Posterior cingulate gyrus (tissue), 11 donors: ENCODE measurements at regions not wholly inside any gene's neighbourhood (a gene's known extent, or its start where the extent isn't known, plus 50 kb on each side); places are given as distances from the start of the nearest gene placed in this dataset.
"Not testable (repeated sequence)": the region's sequence is repeated elsewhere in the genome, so short reads cannot be mapped to it uniquely, and the experiment has no call there.

Experiments used
- DNase-seq, 10 donors: peaks; one replicate each; pipeline versions ENCODE4 v3.0.0 to v3.0.0-alpha.2; 2020 to 2021; ENCODE audit warnings: mixed read lengths in 3 of 10
- intact Hi-C: fragments of 100-400 bp; cut with DNase I; formaldehyde crosslinking; loops from one replicate; pipeline ENCODE4 v1.15.1; 2023

DNA sequence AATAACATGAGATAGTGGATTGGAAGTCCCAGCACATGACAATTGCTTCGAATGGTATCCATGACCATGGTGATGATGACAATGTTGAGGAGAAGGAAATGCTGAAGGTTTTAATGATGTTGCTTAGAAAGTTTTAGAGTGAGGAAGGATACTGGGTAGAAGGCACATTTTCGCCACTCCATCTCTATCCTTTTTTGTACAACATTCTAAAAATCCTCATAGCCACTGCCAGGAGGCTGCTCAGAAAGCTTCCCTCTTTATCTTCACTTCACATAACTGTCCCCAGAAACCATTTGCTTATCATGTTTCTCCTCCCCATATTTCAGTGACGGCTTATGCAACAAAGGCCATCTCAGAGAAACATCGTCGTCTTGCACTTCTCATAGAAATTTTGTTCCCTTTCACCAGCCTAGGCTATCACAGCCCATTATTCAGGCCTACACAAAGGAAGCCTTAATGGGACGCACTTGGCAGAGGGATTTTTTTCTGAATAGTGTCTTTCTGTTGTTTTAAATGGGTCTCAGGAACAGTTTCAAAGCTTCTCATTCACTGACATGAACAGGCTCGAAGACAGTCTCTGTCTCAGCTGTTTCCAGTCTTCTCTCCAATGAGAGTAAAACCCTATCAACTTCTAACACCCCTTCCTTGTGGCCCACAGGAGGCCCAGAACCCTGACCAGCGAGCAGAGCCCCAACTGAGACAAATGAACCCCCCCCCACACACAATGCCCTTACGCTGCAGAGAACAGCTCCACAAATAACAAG lies 506.7 kb downstream of the HAPSTR1 start:
- DNase-seq, result peak in 2 of 10 donors; percentile 22 to 25

DNA sequence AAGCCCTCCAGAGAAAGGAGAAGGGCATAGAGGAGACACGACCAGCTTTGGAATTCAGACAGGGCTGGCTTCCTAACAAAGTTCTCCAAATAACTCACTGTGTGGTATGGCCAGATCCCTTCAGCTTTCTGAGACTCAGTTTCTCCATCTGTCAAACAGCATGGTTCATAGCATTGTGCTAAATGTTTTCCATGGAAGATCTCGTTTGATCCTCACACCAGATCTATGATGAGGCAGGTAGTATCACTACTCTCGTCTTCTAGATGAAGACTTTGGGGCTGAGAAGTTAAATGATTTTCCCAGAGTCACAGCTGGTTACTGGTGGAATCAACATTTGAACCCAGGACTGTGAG lies 507.3 kb downstream of the HAPSTR1 start:
- DNase-seq, result no peak
- intact Hi-C loops, result no loop called here

More for the DNA sequence above, 506.7 kb downstream of the HAPSTR1 start:
- intact Hi-C loops, result no loop called here

DNA sequence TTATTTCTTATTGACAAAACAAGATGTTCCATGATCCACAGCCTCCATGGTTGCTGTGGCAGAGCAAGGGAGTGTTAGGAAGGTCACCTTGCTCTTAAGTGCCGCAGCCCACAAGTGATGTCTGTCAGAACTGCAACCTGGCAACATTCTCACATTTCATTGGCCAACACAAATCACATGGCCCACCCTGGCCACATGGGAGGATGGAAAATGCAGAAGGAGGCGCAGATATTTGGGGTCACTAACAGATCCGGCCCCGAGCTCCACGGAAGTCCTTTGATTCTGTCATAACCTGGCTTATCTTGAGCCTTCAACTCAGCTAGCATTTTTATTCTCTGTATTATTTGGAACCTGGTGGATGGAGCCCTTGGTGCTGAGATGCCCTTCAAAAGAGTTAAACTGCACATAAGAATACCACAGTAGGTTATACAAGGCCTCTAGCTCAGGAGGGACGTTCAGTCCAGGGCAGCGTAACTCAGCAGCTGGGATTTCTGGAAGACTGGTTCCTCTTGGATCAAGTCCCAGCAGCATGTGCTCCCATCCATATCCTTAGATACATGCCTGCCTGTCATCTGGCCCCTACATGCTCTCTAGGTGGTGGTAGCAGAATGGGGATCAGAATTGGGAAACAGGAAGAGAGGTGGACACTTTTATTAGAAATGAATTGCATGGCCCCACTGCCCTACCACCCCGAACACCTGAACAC lies 508.1 kb downstream of the HAPSTR1 start:
- intact Hi-C loops, result loop anchor here (10.0 kb wide), 1 partner anchor 225 kb away; no protein-coding TSS in a partner anchor
- DNase-seq, result no peak

DNA sequence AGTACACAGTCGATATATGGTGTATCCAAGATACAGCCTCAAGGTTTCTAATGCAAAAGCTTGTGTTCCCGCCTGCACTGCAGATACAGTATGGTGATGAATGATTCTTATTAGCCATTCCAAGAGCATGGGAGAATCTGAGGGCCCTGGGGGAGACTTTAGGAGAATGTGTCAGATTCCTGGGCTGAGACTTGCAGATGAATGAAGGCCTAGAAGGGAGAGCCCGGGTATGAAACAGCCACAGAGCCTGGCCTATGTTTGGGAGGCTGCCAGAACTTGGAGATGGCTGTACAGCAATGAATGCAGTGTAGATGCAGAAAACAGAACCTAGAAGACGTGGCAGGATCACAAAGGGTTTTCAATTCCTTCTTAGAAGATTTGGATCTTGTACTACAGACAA lies 510.7 kb downstream of the HAPSTR1 start:
- DNase-seq, result no peak
- intact Hi-C loops, result loop anchor here (10.0 kb wide), 1 partner anchor 227 kb away; no protein-coding TSS in a partner anchor

DNA sequence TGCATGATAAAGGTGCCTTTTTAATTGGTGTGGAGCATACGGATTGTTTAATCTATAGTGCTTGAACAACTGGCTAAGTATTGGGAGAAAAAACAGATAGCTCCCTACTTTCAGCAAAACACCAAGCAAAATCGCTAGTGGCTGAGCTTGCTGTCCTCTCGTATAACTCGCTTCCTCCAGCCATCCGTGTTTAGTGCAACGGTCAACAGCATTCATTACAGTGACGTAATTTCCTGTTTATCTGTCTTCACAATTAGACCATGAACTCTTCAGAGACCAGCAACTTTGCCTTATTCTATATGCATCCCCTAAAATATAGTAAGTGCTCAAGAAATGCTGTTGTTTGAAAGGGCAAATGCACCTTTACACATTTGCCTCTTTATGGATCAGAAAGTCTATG lies 511.9 kb downstream of the HAPSTR1 start:
- no peak for DNase-seq

DNA sequence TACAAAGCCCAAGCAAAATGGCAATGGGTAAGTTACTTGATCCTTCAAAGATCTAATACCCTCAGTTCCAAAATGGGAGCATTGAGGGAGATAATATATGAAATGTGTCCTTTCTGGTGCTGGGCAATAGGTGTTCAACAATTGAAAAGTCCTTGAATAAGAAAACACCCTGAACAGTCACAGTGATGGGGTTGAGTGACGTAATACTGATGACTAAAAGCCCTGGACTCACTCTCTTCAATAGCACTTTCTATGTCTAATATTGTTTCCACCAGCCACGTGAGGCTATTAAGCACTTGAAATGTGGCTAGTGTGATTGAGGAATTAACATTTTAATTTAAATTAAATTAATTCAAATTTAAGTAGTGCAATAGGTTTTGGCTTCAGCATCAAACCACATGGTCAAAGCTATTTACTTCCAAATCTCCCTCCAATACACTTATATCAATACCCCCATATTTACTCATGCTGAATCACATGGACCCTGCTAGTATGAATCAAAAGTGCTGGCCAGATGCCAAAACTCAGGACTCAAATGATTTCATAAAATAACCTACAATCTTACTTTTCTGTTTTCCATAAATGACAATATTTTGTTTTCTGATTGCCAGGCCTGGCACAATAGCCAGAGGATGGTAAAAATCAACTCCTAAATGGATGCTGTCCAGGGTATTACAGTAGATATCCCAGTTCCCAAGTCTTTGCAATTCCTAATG lies 516.2 kb downstream of the HAPSTR1 start:
- intact Hi-C loops, result loop anchor here (10.0 kb wide), 1 partner anchor 233 kb away; no protein-coding TSS in a partner anchor
- DNase-seq, result no peak

More for the DNA sequence above, 511.9 kb downstream of the HAPSTR1 start:
- intact Hi-C loops, result loop anchor here (10.0 kb wide), 1 partner anchor 229 kb away; no protein-coding TSS in a partner anchor

DNA sequence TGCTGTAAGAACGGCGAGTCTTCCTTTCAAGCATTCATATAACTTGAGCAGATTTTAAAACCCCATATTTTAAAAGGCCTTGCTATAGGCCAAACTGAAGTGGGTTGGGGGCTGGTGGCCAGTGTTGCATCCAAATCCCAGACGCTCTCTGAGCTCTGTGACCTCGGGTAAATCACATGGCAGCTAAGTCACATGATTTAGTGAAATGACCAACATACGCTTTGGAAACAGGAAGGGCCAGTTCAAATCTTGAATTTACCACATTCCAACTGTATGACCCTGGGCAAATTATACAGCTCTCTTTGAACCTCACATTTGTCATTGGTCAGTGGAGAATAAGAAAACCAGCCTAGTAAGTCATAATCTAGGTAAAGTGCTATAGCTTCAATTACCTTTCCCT lies 519.3 kb downstream of the HAPSTR1 start:
- intact Hi-C loops, result loop anchor here (5.0 kb wide), 1 partner anchor 52 kb away; no protein-coding TSS in a partner anchor
- no peak for DNase-seq

DNA sequence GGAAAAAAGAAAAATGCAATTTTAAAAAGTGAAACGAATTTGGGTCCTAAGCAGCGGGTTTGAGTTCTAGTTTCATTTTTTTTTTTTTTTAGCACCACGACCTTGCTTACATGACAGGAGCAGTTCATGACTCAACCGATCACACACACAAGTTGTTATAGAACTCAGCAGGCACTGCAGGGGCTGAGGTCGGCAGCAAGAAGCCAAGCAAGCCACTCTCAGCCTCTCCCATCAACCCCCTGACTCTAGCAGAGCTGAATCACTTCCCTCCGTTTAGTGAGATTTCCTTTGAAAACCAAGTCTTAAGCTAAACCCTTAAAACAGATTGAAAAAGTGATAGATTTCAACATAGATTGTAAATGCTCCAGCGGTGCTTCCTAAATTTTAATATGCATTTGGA lies 520.8 kb downstream of the HAPSTR1 start:
- no peak for DNase-seq
- intact Hi-C loops, result loop anchor here (5.0 kb wide), 1 partner anchor 50 kb away; no protein-coding TSS in a partner anchor

DNA sequence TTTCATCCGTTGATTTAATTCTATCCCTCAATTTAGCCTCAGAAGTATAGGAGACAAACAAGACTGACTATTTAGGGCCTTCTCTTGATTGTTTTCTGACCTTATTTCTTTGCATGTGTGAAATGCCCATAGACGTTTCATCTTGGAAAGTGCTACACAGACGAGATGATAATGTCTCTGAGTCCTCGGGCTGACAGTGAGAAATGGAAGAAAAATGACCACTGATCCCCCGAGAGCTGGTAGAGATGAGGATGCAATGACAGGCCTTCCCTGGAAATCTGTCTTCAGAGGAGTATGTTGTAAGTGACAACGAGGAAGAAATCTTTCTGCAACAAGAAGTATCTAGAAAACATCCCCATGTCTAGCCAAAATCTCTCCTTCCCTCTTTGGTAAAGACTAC lies 522.9 kb downstream of the HAPSTR1 start:
- intact Hi-C loops, result loop anchor here (5.0 kb wide), 1 partner anchor 48 kb away; no protein-coding TSS in a partner anchor
- no peak for DNase-seq

DNA sequence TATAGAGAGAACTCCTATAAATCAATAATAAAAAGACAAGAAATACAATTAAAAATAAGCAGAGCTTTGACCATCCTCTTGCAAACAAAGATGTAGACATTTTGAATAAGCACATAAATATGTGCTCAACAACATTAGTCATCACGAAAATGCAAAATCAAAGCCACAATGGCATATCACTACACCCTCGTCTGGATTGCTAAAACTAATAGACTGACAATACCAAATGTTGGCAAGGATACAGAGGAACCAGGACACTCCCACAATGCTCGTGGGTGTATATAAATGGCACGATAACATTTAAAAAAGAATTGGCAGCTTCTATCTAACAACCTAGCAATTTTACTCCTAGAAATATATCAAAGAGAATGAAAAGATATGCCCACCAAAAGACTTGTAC lies 530.8 kb downstream of the HAPSTR1 start:
- intact Hi-C loops, result no loop called here
- no peak for DNase-seq

DNA sequence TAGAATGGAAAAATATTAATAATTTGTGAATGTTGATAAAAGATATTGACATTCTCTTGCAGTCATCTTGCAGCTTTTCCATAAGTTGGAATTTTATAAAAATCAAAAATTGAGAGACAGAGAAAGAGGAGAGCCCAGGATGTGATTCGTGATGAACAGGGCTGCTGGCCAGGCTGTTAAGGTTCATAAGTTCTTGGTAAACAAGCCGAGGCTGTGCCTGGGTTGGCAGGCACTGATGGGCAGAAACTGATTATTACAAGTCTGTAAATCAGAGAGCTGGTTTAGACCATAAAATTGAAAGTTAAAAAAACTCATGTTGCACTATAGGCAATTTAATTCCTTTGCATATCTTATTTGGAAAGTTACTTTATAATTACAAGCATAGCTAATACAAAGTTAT lies 533.7 kb downstream of the HAPSTR1 start:
- DNase-seq, result no peak
- intact Hi-C loops, result no loop called here

DNA sequence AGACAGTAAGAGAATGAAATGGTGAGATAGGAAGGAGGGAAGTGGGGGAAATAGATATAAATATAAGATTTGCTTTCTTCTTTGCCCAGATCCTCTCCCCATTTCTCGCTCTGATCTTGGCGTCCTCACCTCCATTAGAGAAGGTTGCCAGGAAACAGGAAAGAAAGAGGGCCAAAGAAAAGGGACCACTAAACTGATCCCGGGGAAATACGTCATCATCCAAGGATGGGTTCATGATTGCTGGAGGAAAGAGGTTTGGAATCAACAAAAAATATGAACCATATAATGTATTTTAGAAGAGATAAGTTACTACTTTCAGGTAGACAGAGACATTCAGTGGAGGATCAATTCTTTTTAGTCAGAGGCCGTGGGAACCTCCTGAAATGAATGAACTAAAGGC lies 536.0 kb downstream of the HAPSTR1 start:
- intact Hi-C loops, result no loop called here

DNA sequence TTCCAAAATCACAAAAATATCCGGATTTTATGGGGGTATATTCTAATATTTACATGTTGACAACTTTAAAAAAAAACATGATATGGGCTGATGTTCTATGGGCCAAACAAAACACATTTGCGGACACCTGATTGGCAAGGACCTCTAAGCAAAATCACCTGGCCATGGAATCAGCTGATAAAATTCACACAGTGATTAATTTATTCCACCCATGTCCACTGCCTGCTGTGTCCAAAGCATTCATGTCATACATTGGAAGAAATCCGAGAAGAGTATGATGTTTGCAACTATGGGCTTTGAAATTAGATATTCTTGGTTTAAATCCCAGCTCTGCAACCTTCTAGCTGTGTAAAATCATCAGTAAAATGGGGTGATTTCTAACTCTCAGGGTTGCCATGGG lies 538.7 kb downstream of the HAPSTR1 start:
- intact Hi-C loops, result no loop called here
- no peak for DNase-seq

More for the DNA sequence above, 536.0 kb downstream of the HAPSTR1 start:
- no peak for DNase-seq

DNA sequence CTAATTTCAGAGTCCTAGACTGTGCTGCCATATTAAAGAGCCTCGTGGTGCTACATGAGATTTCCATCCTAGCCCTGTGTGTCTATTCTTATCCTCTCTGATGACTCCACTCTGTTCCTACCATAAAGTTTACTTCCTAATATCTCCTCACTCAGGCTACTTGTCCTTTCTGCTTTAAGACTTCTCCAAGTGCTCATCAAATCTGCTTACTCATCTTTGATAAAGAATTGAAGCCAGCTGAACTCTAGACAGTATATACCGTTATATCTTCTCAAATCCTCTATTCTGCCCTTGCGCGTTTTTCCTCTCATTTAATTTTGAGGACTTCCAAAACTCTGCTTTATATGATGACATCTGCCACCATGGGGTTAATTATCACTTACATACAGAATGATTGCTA lies 539.5 kb downstream of the HAPSTR1 start:
- intact Hi-C loops, result no loop called here

DNA sequence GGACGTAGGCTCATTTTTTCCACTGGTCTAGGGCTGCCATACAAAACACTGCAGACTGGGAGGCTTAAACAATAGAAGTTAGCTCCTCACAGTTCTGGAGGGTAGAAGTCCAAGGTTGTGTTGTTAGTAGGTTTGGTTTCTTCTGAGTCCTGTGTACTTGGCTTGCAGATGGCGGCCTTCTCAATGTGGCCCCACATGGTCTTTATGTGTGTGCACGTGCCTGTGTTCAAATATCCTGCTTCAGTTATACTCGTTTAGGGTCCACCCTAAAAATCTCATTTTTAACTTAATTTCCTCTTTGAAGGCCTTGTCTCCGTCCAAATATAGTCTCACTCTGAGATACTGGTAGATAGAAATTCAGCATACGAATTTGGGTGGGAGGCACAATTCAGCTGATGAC lies 542.4 kb downstream of the HAPSTR1 start:
- DNase-seq, result no peak
- intact Hi-C loops, result no loop called here

More for the DNA sequence above, 539.5 kb downstream of the HAPSTR1 start:
- DNase-seq, result no peak

DNA sequence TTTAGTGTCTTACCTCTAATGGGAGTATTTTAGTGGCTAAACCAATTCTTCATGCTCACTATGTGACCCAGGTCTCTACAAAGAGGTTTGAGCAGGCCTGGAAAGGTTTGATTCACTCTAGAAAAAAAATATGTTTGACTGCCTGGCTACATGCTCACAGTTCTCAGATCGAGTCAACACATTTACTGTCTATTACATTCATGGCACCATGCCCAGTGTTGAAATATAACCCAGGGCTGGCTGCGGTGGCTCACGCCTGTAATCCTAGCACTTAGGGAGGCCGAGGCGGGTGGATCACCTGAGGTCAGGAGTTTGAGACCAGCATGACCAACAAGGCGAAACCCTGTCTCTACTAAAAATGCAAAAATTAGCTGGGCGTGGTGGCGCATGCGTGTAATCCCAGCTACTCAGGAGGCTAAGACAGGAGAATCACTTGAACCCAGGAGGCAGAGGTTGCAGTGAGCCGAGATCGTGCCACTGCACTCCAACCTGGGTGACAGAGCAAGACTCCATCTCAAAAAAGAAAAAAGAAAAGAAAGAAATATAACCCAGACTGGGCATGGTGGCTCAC lies 543.8 kb downstream of the HAPSTR1 start:
- DNase-seq, intact Hi-C loops: not testable (repeated sequence)

DNA sequence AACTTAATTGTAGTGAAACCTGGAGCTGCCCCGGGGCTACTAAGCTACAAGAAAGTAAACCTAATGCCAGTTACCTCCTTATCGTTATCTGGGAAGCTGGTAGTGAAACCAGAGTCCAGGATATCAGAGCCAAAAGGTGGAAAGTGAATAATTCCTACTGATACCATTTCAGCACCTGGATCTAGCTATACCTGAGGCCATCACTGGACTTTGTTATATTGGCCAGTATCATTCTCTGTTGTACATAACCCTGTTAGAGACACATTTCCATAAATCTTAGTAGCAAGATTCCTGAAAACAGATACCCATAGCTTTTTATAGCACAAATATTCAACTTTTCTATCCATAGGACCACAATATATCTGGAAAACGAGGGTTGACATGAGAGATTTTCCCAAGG lies 538.0 kb downstream of the GRIN2A start:
- intact Hi-C loops, result loop anchor here (10.0 kb wide), 1 partner anchor 391 kb away; no protein-coding TSS in a partner anchor
- no peak for DNase-seq

DNA sequence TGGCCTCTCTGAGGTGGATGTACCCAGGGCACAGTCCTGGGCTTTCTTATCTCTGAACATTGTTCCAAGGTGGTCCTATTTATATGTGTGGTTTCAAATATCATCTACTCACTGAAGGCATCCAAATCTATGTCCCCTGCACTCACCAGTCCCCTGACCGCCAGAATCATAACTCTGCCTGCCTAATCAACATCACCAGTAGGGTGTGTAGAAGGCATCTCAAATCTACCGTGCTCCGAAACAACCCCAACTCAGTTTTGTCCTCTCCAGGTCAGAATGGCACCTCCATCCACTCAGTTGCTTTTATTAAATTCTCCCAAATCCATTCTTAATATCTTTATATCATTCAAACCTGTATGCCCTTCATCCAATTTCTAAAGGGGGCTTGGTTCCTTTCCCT lies 536.3 kb downstream of the GRIN2A start:
- DNase-seq, result no peak
- intact Hi-C loops, result loop anchor here (5.0 to 10.0 kb wide), 2 partner anchors 389 to 536 kb away; partner anchors contain the start of gene GRIN2A

DNA sequence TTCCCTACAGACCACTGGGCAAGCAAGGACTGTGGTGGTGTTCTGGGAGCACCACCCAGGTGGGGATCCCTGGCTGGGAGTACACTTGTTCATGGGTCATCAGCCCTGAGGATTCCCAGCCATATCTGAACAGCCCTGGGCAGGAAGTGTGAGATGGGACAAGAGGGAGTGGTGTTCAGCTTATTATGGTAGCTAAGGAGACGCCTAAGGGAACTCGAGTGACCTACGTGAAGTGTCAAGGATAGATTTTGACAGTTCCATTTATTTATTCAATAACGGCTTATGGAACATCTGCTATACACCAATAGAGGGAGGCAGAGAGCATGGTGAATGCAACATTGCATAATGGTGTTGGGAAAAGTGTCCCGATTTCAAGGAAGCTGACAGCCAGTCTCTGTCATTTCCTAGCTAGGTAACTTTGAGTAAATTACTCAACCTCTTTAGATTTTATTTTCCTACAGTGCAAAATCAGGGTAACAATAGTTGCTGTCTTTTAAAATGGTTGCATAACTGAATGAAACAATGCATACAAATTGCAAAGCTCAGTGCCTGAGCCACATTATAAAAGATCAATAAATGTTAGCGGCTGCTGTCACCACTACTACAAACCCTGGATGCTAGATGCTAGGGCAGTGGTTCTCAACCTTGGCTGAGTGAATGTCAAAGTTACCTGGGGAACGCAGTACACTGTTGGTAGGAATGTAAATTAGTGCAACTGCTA lies 534.1 kb downstream of the GRIN2A start:
- DNase-seq, result no peak
- intact Hi-C loops, result loop anchor here (5.0 to 10.0 kb wide), 2 partner anchors 387 to 534 kb away; partner anchors contain the start of gene GRIN2A

DNA sequence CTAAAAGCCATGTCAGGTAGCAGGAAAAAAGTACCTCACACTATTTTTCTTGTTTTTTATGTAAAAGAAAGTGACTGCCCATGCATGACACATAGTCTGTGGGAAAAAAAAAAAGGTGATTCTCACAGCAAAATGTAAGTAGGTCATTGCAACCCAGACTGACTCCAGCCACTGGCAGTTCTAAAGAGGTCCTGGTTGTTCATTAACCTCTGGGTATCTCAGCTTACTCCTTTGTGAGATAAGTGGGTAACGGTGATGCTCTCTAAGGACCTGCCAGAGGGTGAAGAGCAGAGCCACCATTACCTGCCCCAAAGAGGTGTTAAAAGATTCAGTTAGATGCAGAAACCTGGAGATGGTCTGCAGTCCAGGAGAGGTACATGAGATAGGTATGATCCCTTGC lies 531.9 kb downstream of the GRIN2A start:
- intact Hi-C loops, result no loop called here
- DNase-seq, result no peak
